Endodermal cell (in vitro differentiated cells): ENCODE measurements at regions not wholly inside any gene's neighbourhood (a gene's known extent, or its start where the extent isn't known, plus 50 kb on each side); places are given as distances from the start of the nearest gene placed in this dataset.

Experiments used
- DNase-seq: peaks from one replicate; pipeline ENCODE4 v3.0.0-alpha.2; 2017
- H3K27ac ChIP-seq: 2 replicates; pipeline ENCODE4 v1.5.1; 2013; ENCODE audit warnings: mild to moderate bottlenecking, low read depth, low read length, moderate library complexity
- H3K27me3 ChIP-seq: 2 replicates; pipeline ENCODE4 v1.6.1; 2013; ENCODE audit warnings: mild to moderate bottlenecking, low read length, moderate library complexity; ENCODE audit not compliant: insufficient read depth, control insufficient read depth, poor library complexity, severe bottlenecking
- H3K36me3 ChIP-seq: 2 replicates; pipeline ENCODE4 v1.7.0; 2013; ENCODE audit warnings: mild to moderate bottlenecking, low read length, moderate library complexity; ENCODE audit not compliant: control insufficient read depth, insufficient read depth
- H3K4me1 ChIP-seq: one replicate; pipeline ENCODE4 v1.7.0; 2013; ENCODE audit warnings: low read length; ENCODE audit not compliant: control insufficient read depth, insufficient read depth
- H3K4me3 ChIP-seq: 2 replicates; pipeline ENCODE4 v1.5.1; 2013; ENCODE audit warnings: mild to moderate bottlenecking, low read length, moderate library complexity
- H3K9ac ChIP-seq: 2 replicates; pipeline ENCODE4 v1.6.1; 2013; ENCODE audit warnings: mild to moderate bottlenecking, low read length, moderate library complexity; ENCODE audit not compliant: poor library complexity, severe bottlenecking; ENCODE audit errors: extremely low read depth
- H3K9me3 ChIP-seq: 2 replicates; pipeline ENCODE4 v1.6.1; 2013; ENCODE audit warnings: mild to moderate bottlenecking, low read length, moderate library complexity; ENCODE audit not compliant: control insufficient read depth
- H3K27ac Mint-ChIP-seq: 2 replicates; pipeline ENCODE4 v1.8.0; 2020; ENCODE audit warnings: mixed read lengths
- H3K27me3 Mint-ChIP-seq: 2 replicates; pipeline ENCODE4 v1.8.0; 2021; ENCODE audit warnings: mild to moderate bottlenecking, mixed read lengths; ENCODE audit not compliant: insufficient read depth
- H3K36me3 Mint-ChIP-seq: 2 replicates; pipeline ENCODE4 v1.8.0; 2020; ENCODE audit warnings: low read depth, mixed read lengths
- H3K4me1 Mint-ChIP-seq: 2 replicates; pipeline ENCODE4 v1.8.0; 2020; ENCODE audit warnings: mixed read lengths
- H3K4me3 Mint-ChIP-seq: 2 replicates; pipeline ENCODE4 v1.8.0; 2020; ENCODE audit warnings: mild to moderate bottlenecking, moderate library complexity, mixed read lengths
- H3K9me3 Mint-ChIP-seq: 2 replicates; pipeline ENCODE4 v1.8.0; 2020; ENCODE audit warnings: mild to moderate bottlenecking, mixed read lengths
- WGBS, 2 experiments: methylation state at CpG; one replicate each; pipeline versions ENCODE4 v1.1.5 to v1.1.7; 2013; ENCODE audit warnings: missing lambda C conversion rate in 2 of 2, mixed read lengths in 1 of 2; ENCODE audit not compliant: insufficient coverage in 1 of 2, insufficient read length in 1 of 2; 5-methylcytosine and 5-hydroxymethylcytosine counted together
- TF ChIP-seq, protein P1 (sequence below): fragments of 200-600 bp; sonication (generic); conservative IDR thresholded peaks from 2 replicates; pipeline ENCODE4 v1.5.0; 2021; ENCODE audit warnings: antibody characterized with exemption, mild to moderate bottlenecking

DNA sequence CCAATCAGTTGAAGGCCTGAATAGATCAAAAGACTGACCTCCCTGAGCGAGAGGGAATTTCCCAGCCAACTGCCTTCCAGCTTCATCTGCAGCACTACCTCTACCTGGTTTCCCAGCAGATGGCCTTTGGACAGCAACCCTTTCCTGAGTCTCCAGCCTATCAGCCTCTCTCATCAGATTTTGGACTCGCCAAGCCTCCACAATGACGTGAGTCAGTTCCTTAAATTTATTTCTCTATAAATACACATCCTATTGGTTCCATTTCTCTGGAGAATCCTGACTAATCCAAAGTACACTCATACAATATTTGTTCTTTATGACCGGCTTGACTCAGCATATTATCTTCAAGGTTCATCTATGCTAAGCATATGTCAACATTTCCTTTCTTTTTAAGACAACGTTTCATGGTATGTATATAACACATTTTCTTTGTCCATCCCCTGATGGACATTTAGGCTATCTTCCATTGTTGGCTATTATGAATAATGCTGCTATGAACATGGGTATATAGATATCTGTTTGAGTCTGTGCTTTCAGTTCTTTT is 294.6 kb downstream of the LRATD1 start:
- Mint-ChIP-seq H3K9me3 (no peaks in the 10 kb centered on the region), H3K4me1 (no peaks in the 10 kb centered on the region), H3K4me3 (no peak overlapping the region), H3K27me3 (no peaks in the 10 kb centered on the region), H3K36me3 (no peaks in the 10 kb centered on the region), H3K27ac (no peak overlapping the region)
- no peak for DNase-seq
- Histone ChIP-seq H3K4me3 (no peak overlapping the region), H3K36me3 (no peaks in the 10 kb centered on the region), H3K4me1 (no peaks in the 10 kb centered on the region), H3K9ac (no peak overlapping the region), H3K9me3 (no peaks in the 10 kb centered on the region), H3K27me3 (no peaks in the 10 kb centered on the region), H3K27ac (no peak overlapping the region)
- 90 to 97% methylated on average over 3 to 5 of the region's 5 CpGs for WGBS, 2 experiments
- TF ChIP-seq, protein P1, sequence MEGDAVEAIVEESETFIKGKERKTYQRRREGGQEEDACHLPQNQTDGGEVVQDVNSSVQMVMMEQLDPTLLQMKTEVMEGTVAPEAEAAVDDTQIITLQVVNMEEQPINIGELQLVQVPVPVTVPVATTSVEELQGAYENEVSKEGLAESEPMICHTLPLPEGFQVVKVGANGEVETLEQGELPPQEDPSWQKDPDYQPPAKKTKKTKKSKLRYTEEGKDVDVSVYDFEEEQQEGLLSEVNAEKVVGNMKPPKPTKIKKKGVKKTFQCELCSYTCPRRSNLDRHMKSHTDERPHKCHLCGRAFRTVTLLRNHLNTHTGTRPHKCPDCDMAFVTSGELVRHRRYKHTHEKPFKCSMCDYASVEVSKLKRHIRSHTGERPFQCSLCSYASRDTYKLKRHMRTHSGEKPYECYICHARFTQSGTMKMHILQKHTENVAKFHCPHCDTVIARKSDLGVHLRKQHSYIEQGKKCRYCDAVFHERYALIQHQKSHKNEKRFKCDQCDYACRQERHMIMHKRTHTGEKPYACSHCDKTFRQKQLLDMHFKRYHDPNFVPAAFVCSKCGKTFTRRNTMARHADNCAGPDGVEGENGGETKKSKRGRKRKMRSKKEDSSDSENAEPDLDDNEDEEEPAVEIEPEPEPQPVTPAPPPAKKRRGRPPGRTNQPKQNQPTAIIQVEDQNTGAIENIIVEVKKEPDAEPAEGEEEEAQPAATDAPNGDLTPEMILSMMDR, result no peak

DNA sequence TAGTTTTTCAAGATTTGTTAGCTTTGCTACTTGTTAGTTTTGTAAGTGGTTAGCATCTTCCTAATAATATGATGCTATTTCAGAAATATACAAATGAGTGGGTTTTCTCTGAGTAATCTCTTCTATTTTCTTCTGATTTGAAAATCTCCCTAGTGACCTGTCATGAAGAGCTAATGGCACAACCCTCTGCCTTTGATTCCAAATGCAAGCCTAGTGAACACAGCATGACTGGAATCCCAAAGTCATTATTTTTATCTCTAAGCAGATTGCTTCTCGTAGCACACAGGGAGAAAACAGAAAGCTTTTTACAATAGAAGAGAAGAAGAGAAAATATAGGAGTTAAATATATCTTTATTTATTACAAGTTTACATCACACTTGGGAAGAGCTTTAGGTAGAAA is 295.5 kb downstream of the LRATD1 start:
- H3K4me3 ChIP-seq, result no peak overlapping the region
- WGBS, 2 experiments, result no CpG with 5 or more reads among the region's 1 CpG
- peaks cover 9% of the 10 kb centered on the region for H3K4me1 Mint-ChIP-seq
- no peaks in the 10 kb centered on the region for H3K27me3 Mint-ChIP-seq
- no peaks in the 10 kb centered on the region for H3K36me3 ChIP-seq
- TF ChIP-seq, protein P1, result no peak
- no peaks in the 10 kb centered on the region for H3K9me3 ChIP-seq
- H3K4me3 Mint-ChIP-seq, result no peak overlapping the region
- no peak for DNase-seq
- no peak overlapping the region for H3K27ac ChIP-seq
- H3K9ac ChIP-seq, result no peak overlapping the region
- H3K27me3 ChIP-seq, result no peaks in the 10 kb centered on the region
- H3K27ac Mint-ChIP-seq, result no peak overlapping the region
- no peaks in the 10 kb centered on the region for H3K36me3 Mint-ChIP-seq
- peaks cover 6% of the 10 kb centered on the region for H3K4me1 ChIP-seq
- H3K9me3 Mint-ChIP-seq, result no peaks in the 10 kb centered on the region

DNA sequence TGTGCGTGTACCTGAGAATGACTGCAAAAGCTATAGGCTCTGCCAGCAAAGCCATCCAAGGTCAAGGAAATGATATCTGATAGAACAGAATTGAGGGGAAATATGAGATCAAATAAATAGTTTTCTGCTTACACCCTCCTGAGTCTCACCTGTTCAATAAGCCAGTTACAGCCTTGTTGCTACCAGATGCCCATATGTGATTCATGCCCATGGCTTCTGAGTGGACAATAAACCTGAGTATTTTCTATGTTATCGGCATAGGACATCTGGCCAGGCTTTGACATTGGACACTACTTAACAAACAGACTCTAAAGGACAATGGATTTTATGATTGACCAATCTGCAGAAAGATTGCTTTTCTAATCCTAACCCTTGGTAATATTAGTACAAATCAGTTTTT is 297.9 kb downstream of the LRATD1 start:
- 89 to 90% methylated on average over 2 of the region's 2 CpGs for WGBS, 2 experiments
- Mint-ChIP-seq H3K9me3 (no peaks in the 10 kb centered on the region), H3K36me3 (no peaks in the 10 kb centered on the region), H3K4me1 (peaks cover 14% of the 10 kb centered on the region), H3K27me3 (no peaks in the 10 kb centered on the region), H3K27ac (no peak overlapping the region), H3K4me3 (no peak overlapping the region)
- no peak overlapping the region for H3K27ac ChIP-seq
- peaks cover 14% of the 10 kb centered on the region for H3K4me1 ChIP-seq
- H3K9me3 ChIP-seq, result no peaks in the 10 kb centered on the region
- H3K9ac ChIP-seq, result no peak overlapping the region
- H3K27me3 ChIP-seq, result no peaks in the 10 kb centered on the region
- H3K36me3 ChIP-seq, result no peaks in the 10 kb centered on the region
- no peak overlapping the region for H3K4me3 ChIP-seq
- DNase-seq, result no peak
- TF ChIP-seq, protein P1, result no peak
